ENCODE measurements at regions not wholly inside any gene's neighbourhood (a gene's known extent, or its start where the extent isn't known, plus 50 kb on each side); places are given as distances from the start of the nearest gene placed in this dataset.
"Not testable (repeated sequence)": the region's sequence is repeated elsewhere in the genome, so short reads cannot be mapped to it uniquely, and the experiment has no call there.

DNA sequence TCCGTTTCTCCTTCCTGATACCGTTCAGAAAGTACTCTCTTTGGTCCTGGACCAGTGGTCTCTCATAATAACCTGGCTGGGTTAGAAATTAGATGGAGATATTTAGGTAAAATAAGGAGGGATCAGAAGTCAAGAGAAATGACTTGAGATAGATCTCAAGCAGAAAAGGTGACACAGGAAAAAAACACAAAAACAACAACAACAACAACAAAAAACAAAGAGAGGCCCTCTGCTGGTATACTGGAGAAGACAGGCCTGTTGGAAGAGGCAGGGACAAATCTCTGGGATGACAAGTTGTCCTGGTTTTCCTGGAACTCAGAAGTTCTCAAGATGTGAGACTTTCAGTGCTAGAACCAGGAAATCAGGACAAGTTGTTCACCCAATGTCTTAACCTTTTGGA lies 430.5 kb downstream of the SHISA9 start:
- H3K4me1 Mint-ChIP-seq: no peaks in the 10 kb centered on the region
- DNase-seq: no peak
- no peaks in the 10 kb centered on the region for H3K9me3 Mint-ChIP-seq
- no peak overlapping the region for H3K4me3 Mint-ChIP-seq
- ATAC-seq (ENCODE audit: low read depth): no peak
- H3K27me3 Mint-ChIP-seq: peaks cover 2% of the 10 kb centered on the region
- H3K36me3 Mint-ChIP-seq (ENCODE audit: low read depth): no peaks in the 10 kb centered on the region
- POLR2A ChIA-PET: no interaction called here
- intact Hi-C loops (cut with micrococcal nuclease): no loop called here
- CTCF ChIA-PET: no interaction called here
- no peak overlapping the region for H3K27ac Mint-ChIP-seq
- TF ChIP-seq, protein P1, sequence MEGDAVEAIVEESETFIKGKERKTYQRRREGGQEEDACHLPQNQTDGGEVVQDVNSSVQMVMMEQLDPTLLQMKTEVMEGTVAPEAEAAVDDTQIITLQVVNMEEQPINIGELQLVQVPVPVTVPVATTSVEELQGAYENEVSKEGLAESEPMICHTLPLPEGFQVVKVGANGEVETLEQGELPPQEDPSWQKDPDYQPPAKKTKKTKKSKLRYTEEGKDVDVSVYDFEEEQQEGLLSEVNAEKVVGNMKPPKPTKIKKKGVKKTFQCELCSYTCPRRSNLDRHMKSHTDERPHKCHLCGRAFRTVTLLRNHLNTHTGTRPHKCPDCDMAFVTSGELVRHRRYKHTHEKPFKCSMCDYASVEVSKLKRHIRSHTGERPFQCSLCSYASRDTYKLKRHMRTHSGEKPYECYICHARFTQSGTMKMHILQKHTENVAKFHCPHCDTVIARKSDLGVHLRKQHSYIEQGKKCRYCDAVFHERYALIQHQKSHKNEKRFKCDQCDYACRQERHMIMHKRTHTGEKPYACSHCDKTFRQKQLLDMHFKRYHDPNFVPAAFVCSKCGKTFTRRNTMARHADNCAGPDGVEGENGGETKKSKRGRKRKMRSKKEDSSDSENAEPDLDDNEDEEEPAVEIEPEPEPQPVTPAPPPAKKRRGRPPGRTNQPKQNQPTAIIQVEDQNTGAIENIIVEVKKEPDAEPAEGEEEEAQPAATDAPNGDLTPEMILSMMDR (IDR thresholded peaks at IDR 0.05): no peak

DNA sequence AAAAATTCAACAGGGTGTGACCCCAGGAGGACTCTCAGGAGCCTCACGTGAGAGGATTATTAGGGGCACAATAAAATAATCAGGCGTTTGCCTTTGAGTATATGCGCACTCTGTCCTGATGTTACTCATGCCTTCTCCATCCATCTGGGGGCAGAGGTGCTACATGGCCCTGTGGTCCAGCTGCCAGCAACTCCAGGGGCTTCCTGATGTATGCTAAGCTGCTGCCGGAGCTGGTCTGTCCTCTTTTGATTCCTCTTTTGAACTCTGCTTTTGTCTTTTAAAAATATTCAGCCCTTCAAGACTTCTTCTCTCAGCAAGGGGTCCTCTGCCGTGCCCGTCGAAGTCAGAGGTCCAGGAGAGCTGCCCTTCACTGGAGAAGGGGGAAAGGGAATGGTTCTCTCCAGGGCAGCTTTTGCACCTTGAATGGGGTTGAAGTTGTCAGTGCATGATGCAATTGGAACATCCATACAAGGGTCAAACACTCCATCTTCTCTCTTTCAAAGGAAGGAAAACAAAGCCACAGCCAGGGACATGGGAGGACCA lies 431.4 kb downstream of the SHISA9 start:
- CTCF ChIA-PET: no interaction called here
- no peak for DNase-seq

DNA sequence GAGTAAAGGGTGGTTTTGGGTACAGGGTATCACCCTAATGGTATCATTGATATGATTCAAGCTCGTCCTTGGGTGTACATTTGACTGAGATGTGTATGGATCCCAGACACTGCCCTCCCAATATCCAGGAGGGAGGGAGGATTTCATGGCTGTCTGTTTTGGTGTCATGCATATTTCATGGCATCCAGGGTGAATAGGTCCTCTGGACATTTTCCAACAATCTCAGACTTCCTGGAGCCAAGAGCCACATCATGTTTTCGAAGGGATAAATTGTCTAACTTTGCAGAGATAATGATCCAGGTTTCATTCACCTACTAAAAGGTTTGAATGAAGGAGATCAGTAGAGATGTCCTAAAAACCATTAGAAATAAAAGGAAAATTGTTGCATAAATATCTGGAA lies 431.9 kb downstream of the SHISA9 start:
- intact Hi-C loops (cut with micrococcal nuclease): no loop called here
- H3K9me3 Mint-ChIP-seq: no peaks in the 10 kb centered on the region
- no peaks in the 10 kb centered on the region for H3K36me3 Mint-ChIP-seq (ENCODE audit: low read depth)
- no peaks in the 10 kb centered on the region for H3K4me1 Mint-ChIP-seq
- TF ChIP-seq, protein P1 (IDR thresholded peaks at IDR 0.05): no peak
- DNase-seq: no peak
- no peak for ATAC-seq (ENCODE audit: low read depth)
- no peak overlapping the region for H3K4me3 Mint-ChIP-seq
- H3K27me3 Mint-ChIP-seq: peaks cover 2% of the 10 kb centered on the region
- no peak overlapping the region for H3K27ac Mint-ChIP-seq
- ChIA-PET POLR2A (no interaction called here), CTCF (no interaction called here)

More for the DNA sequence above, 431.4 kb downstream of the SHISA9 start:
- POLR2A ChIA-PET: no interaction called here
- Mint-ChIP-seq H3K4me3 (no peak overlapping the region), H3K36me3 (ENCODE audit: low read depth) (no peaks in the 10 kb centered on the region), H3K27ac (no peak overlapping the region), H3K4me1 (no peaks in the 10 kb centered on the region), H3K9me3 (no peaks in the 10 kb centered on the region), H3K27me3 (peaks cover 2% of the 10 kb centered on the region)
- no peak for ATAC-seq (ENCODE audit: low read depth)
- intact Hi-C loops (cut with micrococcal nuclease): no loop called here
- TF ChIP-seq, protein P1 (IDR thresholded peaks at IDR 0.05): no peak

DNA sequence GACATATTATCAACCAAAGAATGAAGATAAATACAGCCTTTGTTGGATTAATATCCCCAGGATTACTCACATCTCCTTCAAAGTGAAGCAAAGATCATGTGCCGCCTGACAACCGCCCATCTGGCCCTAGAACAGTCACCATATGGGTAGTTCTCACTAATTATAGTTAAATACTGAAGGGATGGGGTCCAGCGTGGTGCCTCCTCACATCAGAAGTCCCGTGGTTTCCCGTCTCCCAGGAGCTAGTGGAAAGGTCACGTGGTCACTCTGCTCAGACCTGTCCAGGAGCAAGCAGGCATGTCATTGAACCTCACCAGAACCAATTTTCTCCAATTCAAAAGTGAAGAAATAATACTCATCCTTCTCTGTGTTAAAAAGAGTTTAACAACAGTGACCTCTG lies 434.5 kb downstream of the SHISA9 start:
- intact Hi-C loops (cut with micrococcal nuclease): no loop called here
- Mint-ChIP-seq H3K4me3 (no peak overlapping the region), H3K36me3 (ENCODE audit: low read depth) (no peaks in the 10 kb centered on the region), H3K4me1 (no peaks in the 10 kb centered on the region), H3K9me3 (no peaks in the 10 kb centered on the region), H3K27me3 (peaks cover 2% of the 10 kb centered on the region), H3K27ac (no peak overlapping the region)
- DNase-seq (no peak), ATAC-seq (ENCODE audit: low read depth) (no peak)
- ChIA-PET CTCF (no interaction called here), POLR2A (no interaction called here)
- TF ChIP-seq, protein P1 (IDR thresholded peaks at IDR 0.05): no peak

DNA sequence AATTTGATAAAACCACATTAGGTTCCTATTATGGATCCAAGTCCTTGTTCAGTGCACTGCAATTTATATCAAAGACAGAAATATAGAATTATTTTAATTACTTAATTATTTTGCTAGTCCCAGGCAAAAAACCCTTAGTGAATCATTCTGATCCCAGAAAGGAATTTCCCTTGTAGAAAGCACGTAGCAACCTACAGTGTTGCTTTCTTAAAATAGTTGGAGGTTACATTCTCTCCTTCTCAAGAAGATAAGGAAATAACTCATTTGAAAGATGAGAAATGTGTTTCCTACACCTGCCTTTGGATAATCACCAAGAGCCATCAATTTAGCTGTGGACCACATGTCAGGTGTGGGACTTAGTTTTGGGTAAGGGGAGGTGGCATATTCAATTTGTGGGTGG lies 434.9 kb downstream of the SHISA9 start:
- ATAC-seq (ENCODE audit: low read depth): no peak
- no peak overlapping the region for H3K4me3 Mint-ChIP-seq
- H3K9me3 Mint-ChIP-seq: no peaks in the 10 kb centered on the region
- TF ChIP-seq, protein P1 (IDR thresholded peaks at IDR 0.05): no peak
- H3K27ac Mint-ChIP-seq: no peak overlapping the region
- ChIA-PET CTCF (no interaction called here), POLR2A (no interaction called here)
- intact Hi-C loops (cut with micrococcal nuclease): no loop called here
- peaks cover 2% of the 10 kb centered on the region for H3K27me3 Mint-ChIP-seq
- no peak for DNase-seq
- no peaks in the 10 kb centered on the region for H3K36me3 Mint-ChIP-seq (ENCODE audit: low read depth)
- no peaks in the 10 kb centered on the region for H3K4me1 Mint-ChIP-seq

DNA sequence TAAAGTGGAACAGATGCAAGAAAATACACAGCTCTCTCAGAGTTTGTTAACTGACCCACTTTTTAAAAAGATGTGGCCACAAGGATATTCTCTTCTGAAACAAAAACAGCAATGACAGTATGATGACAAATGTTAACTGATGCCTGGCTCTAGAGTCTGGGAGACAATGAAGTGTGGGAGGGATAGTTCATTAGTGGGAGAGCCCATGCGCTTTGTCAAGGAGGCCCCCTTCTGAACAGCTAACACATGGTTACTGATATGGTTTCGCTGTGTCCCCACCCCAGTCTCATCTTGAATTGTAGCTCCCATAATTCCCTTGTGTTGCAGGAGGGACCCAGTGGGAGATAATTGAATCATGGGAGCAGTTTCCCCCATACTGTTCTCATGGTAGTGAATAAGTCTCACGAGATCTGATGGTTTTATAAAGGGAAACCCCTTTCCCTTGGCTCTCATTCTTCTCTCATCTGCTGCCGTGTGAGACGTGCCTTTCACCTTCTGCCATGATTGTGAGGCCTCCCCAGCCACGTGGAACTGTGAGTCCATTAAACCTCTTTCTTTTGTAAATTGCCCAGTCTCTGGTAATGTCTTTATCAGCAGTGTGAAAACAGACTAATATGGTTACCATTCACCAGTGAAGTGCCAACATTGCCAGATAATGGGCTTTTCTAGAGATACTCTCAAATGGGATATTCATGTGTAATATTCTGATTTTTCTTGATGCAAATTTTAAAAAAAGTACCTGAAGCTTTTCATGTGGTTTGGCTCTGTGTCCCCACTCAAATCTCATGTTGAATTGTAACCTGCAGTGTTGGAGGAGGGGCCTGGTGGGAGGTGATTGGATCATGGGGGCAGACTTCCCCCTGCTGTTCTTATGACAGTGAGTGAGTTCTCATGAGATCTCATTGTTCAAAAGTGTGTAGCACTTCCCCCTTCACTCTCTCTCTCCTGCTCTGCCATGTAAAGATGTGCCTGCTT lies 435.8 kb downstream of the SHISA9 start:
- CTCF ChIA-PET; POLR2A ChIA-PET; H3K27ac Mint-ChIP-seq; H3K4me3 Mint-ChIP-seq; DNase-seq; H3K27me3 Mint-ChIP-seq; H3K4me1 Mint-ChIP-seq; H3K9me3 Mint-ChIP-seq; intact Hi-C loops (cut with micrococcal nuclease); ATAC-seq (ENCODE audit: low read depth); H3K36me3 Mint-ChIP-seq (ENCODE audit: low read depth): not testable (repeated sequence)

Data from activated B cell treated with CpG ODN at 0.5 μM for 24 hours (primary cell).